Astrocyte (in vitro differentiated cells and primary cell): ENCODE measurements at regions not wholly inside any gene's neighbourhood (a gene's known extent, or its start where the extent isn't known, plus 50 kb on each side); places are given as distances from the start of the nearest gene placed in this dataset.

ENCODE experiments used
- EZH2 ChIP-seq: IDR thresholded peaks from 2 replicates; pipeline ENCODE4 v1.6.1; 2012; ENCODE audit warnings: mild to moderate bottlenecking, low read length, inconsistent platforms; ENCODE audit not compliant: insufficient read depth
- TF ChIP-seq, protein P1 (sequence below): IDR thresholded peaks from 2 replicates; pipeline ENCODE4 v1.5.1; 2011; ENCODE audit warnings: low read depth, mild to moderate bottlenecking, inconsistent platforms, low read length, moderate library complexity; ENCODE audit not compliant: insufficient read depth

GRCh38 chr11:21736404-21736803 lies 456.5 kb upstream of the ANO5 start:
- TF ChIP-seq, protein P1, sequence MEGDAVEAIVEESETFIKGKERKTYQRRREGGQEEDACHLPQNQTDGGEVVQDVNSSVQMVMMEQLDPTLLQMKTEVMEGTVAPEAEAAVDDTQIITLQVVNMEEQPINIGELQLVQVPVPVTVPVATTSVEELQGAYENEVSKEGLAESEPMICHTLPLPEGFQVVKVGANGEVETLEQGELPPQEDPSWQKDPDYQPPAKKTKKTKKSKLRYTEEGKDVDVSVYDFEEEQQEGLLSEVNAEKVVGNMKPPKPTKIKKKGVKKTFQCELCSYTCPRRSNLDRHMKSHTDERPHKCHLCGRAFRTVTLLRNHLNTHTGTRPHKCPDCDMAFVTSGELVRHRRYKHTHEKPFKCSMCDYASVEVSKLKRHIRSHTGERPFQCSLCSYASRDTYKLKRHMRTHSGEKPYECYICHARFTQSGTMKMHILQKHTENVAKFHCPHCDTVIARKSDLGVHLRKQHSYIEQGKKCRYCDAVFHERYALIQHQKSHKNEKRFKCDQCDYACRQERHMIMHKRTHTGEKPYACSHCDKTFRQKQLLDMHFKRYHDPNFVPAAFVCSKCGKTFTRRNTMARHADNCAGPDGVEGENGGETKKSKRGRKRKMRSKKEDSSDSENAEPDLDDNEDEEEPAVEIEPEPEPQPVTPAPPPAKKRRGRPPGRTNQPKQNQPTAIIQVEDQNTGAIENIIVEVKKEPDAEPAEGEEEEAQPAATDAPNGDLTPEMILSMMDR = no peak
- TF ChIP-seq EZH2 = no peak
